ENCODE measurements at regions not wholly inside any gene's neighbourhood (a gene's known extent, or its start where the extent isn't known, plus 50 kb on each side); places are given as distances from the start of the nearest gene placed in this dataset.
A peak's percentile ranks its signal among the peaks of the same experiment; 100 is the strongest.

- Mint-ChIP-seq H3K27ac (no peak overlapping the region; the same call in 1 of the 2 replicates), H3K4me1 (peaks cover 37% of the 10 kb centered on the region), H3K4me3 (no peak overlapping the region), H3K27me3 (ENCODE audit: insufficient read depth, low read depth, poor library complexity) (no peaks in the 10 kb centered on the region), H3K36me3 (ENCODE audit: low read depth) (0 out of 3 replicates have a peak, but pooled peaks cover 4% of the 10 kb centered on the region), H3K9me3 (no peaks in the 10 kb centered on the region)
- H3K27me3 ChIP-seq (ENCODE audit: insufficient read depth) = no peaks in the 10 kb centered on the region
- no peaks in the 10 kb centered on the region for H4K20me1 ChIP-seq (replicated peaks; ENCODE audit: insufficient read depth)
- H3K4me2 ChIP-seq = no peak overlapping the region
- no peak overlapping the region for H2AFZ ChIP-seq
- peaks cover 29% of the 10 kb centered on the region for H3K4me1 ChIP-seq (ENCODE audit: insufficient read depth)
- no peak for DNase-seq (ENCODE audit: low spot score)
- H3K4me3 ChIP-seq = no peak overlapping the region
- TF ChIP-seq ZNF331 (CRISPR knock-in tag; IDR thresholded peaks at IDR 0.05; ENCODE audit: low read depth) (no peak), REST (IDR thresholded peaks at IDR 0.05; ENCODE audit: unreplicated experiment) (no peak), CTCF (conservative IDR thresholded peaks at IDR 0.05; ENCODE audit: low read depth in 2 of 2) (no peak), CREB1 (CRISPR knock-in tag; IDR thresholded peaks at IDR 0.05; ENCODE audit: low read depth) (no peak), EZH2phosphoT487 (IDR thresholded peaks at IDR 0.05; ENCODE audit: unreplicated experiment) (no peak), ZNF114 (CRISPR knock-in tag; IDR thresholded peaks at IDR 0.05) (no peak), ETS1 (IDR thresholded peaks at IDR 0.05) (no peak), NANOG (IDR thresholded peaks at IDR 0.05; ENCODE audit: borderline replicate concordance) (no peak)
- no peak for ATAC-seq
- no peaks in the 10 kb centered on the region for H3K36me3 ChIP-seq (ENCODE audit: insufficient read depth)
- no peak overlapping the region for H3K27ac ChIP-seq (ENCODE audit: low read depth)
- no peaks in the 10 kb centered on the region for H3F3A ChIP-seq (replicated peaks; ENCODE audit: low read depth)
- H3K9me2 ChIP-seq (ENCODE audit: insufficient read depth) = peaks cover 11% of the 10 kb centered on the region
- H3K79me2 ChIP-seq (replicated peaks; ENCODE audit: insufficient read depth) = no peaks in the 10 kb centered on the region
These were observed 373.7 kb upstream of the ACVR2A start for GRCh38 chr2:147471126-147471525.

GRCh38 chr2:147469471-147469870, 375.4 kb upstream of the ACVR2A start:
- Mint-ChIP-seq H3K27me3 (ENCODE audit: insufficient read depth, low read depth, poor library complexity) (no peaks in the 10 kb centered on the region), H3K4me3 (peak overlapping the region; percentile 22; the same call in 2 of the 3 replicates), H3K36me3 (ENCODE audit: low read depth) (0 out of 3 replicates have a peak, but pooled peaks cover 4% of the 10 kb centered on the region), H3K9me3 (no peaks in the 10 kb centered on the region), H3K27ac (no peak overlapping the region; the same call in 1 of the 2 replicates), H3K4me1 (peaks cover 37% of the 10 kb centered on the region)
- Histone ChIP-seq H3F3A (replicated peaks; ENCODE audit: low read depth) (no peaks in the 10 kb centered on the region), H3K79me2 (replicated peaks; ENCODE audit: insufficient read depth) (no peaks in the 10 kb centered on the region), H3K9me2 (ENCODE audit: insufficient read depth) (peaks cover 4% of the 10 kb centered on the region; the same call in 1 of the 2 replicates), H3K4me2 (peak overlapping the region; percentile 1; the same call in 1 of the 2 replicates), H4K20me1 (replicated peaks; ENCODE audit: insufficient read depth) (no peaks in the 10 kb centered on the region), H3K4me1 (ENCODE audit: insufficient read depth) (peaks cover 29% of the 10 kb centered on the region), H3K27me3 (ENCODE audit: insufficient read depth) (no peaks in the 10 kb centered on the region), H3K4me3 (no peak overlapping the region), H2AFZ (no peak overlapping the region), H3K36me3 (ENCODE audit: insufficient read depth) (no peaks in the 10 kb centered on the region), H3K27ac (ENCODE audit: low read depth) (no peak overlapping the region)
- DNase-seq (ENCODE audit: low spot score) (peak; percentile 91), ATAC-seq (peak; percentile 95)
- TF ChIP-seq ZNF114 (CRISPR knock-in tag; IDR thresholded peaks at IDR 0.05) (no peak), NANOG (IDR thresholded peaks at IDR 0.05; ENCODE audit: borderline replicate concordance) (peak; percentile 84; the same call in 1 of the 2 replicates), ZNF462 (CRISPR knock-in tag; IDR thresholded peaks at IDR 0.05) (peak; percentile 93)

Data from GM23338 (cell line).